Left cardiac atrium (tissue), 4 donors: ENCODE measurements at regions not wholly inside any gene's neighbourhood (a gene's known extent, or its start where the extent isn't known, plus 50 kb on each side); places are given as distances from the start of the nearest gene placed in this dataset.

Experiments used
- ATAC-seq, 2 donors: fragments of 200-7000 bp; cut with Tn5 transposase; one replicate each; pipeline ENCODE4 v1.9.1; 2020; ENCODE audit warnings: mild to moderate bottlenecking in 2 of 2, moderate library complexity in 2 of 2
- DNase-seq: peaks from one replicate; pipeline ENCODE4 v3.0.0-alpha.2; 2020
- intact Hi-C, 2 donors: fragments of 100-400 bp; cut with DNase I; formaldehyde crosslinking; loops; one replicate each; pipeline versions ENCODE4 v1.14.1 to v1.15.1; 2022 to 2023
- donor health status: DM: no; HTN: yes; CAD: no.
- donor health status: DM: no; HTN: yes; CAD: no; lungs with severe emphysema.
- donor health status: DM: yes; HTN: yes; CAD: no.
- donor health status: Dilated cardiomyopathy.

DNA sequence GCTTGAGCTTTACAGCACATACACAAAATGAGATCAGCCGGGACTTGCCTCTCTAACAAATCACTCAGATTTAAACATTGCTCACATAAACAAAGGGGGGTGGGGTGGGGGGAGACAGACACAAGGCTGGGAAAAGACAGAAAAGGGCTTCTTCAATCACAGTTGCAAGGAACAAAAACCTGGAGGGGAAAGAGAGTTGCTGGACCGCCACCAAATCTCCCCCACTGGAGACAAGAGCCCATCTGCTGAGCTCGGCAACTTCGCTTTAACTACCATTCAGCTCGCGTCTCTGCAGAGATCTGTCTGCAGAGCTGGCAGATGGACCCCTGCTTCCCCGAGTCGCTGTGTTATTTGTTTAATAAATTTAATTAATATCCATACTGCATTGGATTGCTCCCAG lies 165.0 kb downstream of the RCN1 start:
- intact Hi-C loops: no loop called here
- ATAC-seq: no peak

DNA sequence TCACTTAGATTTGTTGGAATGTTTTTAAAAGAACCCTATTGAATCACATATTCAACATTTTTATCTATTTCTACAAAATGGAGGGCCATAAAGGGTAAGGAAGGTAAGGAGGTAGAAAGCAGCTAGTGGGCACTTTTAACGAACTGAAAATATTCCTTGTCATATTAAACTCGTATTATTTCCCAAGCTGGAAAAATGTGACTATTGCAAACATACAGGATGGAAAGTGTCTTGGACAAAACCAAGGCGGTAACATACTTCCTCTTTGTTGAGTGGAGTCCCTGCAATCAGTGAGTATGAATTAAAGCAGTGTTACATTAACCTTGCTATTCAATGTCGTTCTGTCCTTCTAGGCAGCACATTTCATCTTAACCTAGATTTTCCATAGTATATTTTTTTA lies 165.6 kb downstream of the RCN1 start:
- ATAC-seq (no peak), DNase-seq (no peak)
- intact Hi-C loops: no loop called here

More for the DNA sequence above, 165.0 kb downstream of the RCN1 start:
- no peak for DNase-seq

DNA sequence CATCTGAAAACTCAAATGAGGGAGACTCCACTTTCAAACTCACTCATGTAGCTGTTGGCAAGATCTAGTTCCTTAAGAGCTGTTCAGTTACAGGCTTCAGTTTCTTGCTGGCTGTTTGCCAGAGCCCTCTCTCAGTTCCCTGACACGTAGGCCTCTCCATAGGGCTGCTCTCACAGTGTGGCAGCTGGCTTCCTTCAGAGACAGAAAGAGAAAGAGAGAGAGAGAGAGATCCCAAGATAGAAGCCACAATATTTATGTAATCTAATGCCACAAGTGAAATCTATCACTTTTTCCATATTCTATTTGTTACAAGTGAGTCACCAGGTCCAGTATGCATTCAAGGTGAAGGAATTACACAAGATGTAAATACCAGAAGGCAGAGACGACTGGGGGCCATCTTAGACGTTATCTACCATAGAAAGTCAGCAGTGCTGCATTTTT lies 168.8 kb downstream of the RCN1 start:
- ATAC-seq (no peak), DNase-seq (peak; percentile 21)
- intact Hi-C loops: no loop called here

DNA sequence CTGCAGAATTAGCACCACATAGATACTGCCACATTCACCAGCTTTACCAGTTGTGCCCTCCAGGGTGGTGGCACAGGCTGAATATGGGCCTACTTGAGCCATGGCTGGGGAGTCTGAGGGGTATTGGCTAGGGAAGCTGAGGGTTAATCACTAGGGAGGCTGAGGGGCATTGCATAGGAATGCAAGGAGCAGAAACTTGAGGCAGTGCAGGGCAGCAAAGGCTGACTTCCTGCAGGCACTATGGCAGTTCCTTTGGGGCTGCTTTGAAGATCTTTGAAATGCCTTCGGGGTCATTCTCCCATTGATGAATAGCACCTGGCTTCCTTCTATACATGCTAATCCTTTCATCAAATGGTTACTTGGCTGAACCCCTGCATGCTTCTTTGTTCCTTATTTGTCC lies 171.5 kb downstream of the RCN1 start:
- no peak for ATAC-seq
- no peak for DNase-seq
- intact Hi-C loops: no loop called here

DNA sequence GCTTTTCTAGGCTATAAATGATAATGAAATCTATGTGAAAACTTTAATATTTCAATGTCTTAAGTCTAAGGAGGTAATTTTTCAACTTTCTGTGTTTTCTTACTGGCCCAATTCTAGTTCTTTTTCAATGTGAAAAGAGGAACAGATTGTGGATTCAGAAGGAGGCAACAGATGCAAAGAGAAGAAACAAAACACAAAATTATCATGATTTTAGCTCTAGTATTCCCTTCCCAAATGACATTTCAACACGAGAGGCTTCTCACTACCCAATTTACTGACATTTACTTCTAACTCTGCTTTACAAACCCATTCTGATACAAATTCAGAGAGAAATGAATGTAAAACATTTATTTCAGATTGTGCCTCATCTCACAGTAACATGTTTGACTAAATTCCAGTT lies 169.4 kb downstream of the WT1 start:
- ATAC-seq: no peak
- intact Hi-C loops: no loop called here
- no peak for DNase-seq

DNA sequence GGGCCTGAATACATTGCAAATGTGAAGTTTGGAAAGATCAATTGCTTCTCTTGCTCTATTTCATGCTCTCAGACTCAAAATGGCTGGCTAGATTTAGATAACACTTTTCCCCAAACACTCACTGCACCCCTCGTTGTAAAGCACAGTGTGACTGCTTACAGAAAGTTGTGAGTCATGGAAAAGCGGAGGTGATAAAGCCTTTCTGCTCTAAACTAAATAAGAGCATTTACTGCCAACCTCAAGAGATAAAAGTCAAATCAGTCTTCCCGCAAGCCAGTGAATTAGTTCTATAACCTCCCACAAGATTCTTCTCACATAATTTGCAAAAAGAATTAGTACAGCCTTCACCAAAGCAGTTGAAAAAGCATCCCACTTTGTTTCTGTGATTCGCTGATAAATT lies 168.7 kb downstream of the WT1 start:
- DNase-seq: no peak
- ATAC-seq: peak in 1 of 2 donors; percentile 88
- intact Hi-C loops: no loop called here

DNA sequence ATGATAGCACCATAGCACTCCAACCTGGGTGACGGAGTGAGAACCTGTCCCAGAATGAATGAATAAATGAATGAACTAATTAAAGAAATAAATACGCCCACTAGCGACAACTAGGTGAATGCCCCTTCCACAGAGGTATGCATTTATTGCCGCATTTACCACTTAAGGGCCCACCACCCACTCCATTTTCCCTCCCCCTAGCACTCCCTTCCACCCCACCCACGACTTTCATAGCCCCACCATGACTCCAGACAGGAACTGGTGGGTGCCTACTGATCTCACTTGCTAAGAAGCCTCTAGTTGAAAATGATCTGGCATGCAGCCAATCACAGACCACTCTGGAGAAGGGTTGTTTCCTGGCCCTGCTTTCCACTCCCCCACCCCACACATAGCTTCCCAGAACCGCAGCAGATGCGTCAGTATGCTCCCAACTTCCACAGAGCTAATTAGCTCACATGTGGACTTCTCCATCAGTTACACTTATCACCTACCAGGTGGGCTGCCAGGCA lies 167.6 kb downstream of the WT1 start:
- ATAC-seq (no peak), DNase-seq (no peak)
- intact Hi-C loops: no loop called here

DNA sequence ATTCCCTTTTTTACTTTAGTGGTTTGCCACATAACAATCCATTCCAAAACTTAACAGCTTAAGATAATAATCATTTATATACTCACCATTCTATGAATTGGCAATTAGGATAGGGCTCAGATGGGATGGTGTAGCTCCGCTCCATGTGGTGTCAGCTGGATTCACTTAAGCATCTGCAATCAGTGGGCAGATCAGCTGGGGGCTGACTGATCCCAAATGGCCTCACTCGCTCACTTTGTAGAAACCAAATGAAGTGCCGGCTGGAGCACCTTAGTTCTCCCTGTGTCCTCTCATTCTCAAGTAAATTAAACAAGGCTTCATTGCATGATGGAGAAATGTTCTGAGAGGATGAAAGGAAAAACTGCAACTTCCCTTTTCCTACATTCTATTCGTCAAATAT lies 161.4 kb downstream of the WT1 start:
- intact Hi-C loops: no loop called here
- DNase-seq: no peak

DNA sequence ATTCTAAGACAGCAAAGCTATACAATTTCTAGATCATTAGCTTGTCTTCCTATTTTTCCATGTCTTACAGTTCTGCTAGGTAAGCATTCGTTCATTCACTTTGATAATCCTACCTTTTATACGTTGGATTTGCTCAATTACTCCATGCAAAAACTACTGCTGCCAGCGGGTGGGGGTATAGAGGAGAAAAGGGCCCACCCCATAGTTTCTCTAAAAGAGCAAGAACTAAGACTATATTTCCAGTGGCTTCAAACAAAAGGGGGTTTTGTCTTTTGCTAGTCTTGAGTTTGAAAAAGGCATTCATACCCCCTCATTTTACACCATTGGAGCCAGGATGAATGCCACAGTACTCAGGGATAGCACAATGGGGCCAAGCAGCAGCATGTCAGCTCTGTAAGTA lies 155.7 kb downstream of the WT1 start:
- intact Hi-C loops: no loop called here
- no peak for DNase-seq
- ATAC-seq: no peak

More for the DNA sequence above, 161.4 kb downstream of the WT1 start:
- ATAC-seq: no peak

DNA sequence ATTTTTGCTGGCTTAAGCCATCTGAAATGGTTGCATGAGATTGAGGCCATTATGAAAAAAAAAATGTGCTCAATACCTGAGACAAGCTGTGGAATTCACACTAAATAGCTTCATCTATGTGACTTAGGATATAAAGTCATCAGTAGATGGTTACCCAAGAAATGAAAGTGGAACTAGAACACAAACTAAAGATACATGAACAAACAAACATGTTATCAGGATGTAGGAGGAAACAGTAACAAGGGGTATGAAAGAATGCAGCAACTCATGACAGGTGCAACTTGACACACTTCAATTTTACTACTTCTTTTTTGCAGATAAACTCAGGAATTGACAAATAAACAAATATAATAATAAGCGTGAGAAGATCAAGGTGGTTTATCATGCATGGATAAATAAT lies 155.0 kb downstream of the WT1 start:
- intact Hi-C loops: no loop called here
- no peak for ATAC-seq
- DNase-seq: no peak

DNA sequence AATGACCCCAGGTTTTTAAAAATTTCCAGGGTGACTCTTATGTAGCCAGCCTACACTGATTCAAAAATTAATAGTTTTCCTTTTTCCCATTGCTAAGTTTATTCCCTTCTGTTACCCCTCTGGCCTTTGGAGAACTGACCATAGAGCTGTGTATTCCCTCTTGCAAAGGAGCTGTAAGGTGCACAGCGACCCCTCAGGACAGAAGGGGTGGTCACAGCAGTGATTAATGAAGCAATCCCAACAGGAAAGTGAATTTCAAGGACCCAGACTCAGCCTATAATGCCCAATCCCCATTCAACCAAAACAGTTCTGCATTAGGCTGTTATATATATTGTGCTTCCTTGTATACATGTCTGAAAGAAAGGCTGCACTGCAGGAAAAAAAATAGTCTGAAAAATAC lies 147.1 kb downstream of the WT1 start:
- intact Hi-C loops: no loop called here
- DNase-seq (no peak), ATAC-seq (no peak)

DNA sequence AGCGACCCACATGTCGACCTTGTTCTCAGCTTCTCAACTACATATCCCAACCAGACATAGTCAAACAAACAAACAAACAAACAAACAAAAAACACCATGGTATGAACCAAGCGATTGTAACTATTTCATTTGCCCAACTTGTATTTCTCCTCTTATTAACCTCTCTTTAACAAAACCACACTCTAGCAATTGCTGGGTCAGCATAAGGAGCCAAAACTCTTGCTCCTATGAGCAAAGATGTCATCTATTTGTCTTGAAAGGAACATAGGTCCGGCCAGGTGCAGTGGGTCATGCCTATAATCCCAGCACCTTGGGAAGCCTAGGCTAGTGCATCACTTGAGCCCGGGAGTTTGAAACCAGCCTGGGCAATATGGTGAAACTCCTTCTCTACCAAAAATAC lies 145.6 kb downstream of the WT1 start:
- ATAC-seq: no peak
- intact Hi-C loops: no loop called here
- DNase-seq: no peak

DNA sequence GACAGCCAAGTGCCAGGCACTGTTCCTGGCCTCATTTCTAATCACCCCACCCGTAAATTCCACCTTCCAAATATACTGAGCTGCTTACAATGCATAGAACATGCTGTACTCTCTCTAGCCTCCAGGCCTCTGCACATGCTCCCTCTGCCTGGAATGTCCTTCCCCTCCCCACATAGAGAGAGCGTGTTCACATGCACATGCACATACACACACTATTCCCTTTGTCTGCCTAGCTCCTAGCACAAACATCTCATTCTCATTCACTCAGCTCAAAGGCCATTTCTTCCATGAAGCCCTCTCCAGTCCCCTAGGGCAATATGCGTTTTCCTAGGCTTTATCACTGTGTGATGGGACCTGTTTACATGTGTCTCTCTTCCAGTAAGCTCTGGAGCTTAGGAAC lies 144.6 kb downstream of the WT1 start:
- DNase-seq (no peak), ATAC-seq (no peak)
- intact Hi-C loops: no loop called here

DNA sequence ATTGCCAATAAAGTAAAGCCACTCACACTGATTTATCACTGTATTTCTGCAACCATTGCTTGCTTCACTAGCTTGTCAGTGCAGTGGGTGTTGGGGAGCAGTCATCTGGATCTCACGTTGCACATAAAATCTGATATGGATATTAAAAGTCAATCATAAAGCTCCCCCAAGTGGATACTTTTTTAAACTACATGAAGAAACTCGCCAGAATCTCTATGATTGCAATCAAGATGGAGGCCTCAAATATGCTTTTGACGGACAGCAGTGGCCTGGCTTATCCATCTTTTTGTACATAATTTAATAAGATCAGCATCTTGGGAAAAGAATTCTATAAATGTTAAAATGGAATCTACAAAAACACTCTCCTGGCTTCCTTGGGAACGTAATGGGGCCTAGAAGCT lies 137.7 kb downstream of the WT1 start:
- intact Hi-C loops: no loop called here
- DNase-seq (no peak), ATAC-seq (peak in 1 of 2 donors; percentile 58)

DNA sequence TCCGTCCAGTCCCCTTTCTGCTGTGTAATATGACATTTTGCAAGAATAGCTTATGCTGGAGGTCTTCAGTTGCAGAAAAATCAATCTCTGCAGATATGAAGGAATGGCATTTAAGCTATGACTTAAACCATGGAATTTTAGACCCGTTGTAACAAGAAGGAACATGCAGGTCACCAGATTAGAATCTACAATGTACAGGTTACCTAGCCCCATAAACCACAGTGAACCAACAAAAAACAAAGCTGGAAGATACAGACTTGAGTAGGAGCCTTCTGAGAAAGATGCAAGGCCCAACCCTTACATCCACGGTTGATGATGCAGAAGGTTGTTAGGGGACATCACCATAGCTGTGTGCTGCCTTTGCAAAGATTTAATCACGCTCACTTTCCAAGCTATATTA lies 132.5 kb downstream of the WT1 start:
- ATAC-seq: no peak
- DNase-seq: no peak
- intact Hi-C loops: no loop called here

DNA sequence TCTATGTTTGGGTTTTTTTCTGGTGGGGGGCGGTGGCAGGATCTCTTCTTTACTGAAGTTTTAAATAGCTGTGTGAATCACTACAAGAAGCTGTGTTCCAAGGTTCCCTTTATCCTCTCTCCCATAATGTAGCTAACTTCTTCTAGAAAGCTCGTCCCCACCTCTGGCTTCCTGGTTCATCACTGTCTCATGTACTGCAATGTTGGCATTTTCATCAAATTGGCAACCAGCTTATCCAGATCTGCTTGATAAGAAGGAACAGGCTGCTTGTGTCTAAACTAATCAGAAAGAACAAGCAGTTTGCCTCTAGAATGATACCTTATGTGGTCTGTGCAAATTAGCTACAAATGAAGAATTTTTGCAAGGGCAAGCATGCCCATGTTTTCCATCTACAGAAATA lies 130.8 kb downstream of the WT1 start:
- DNase-seq: no peak
- intact Hi-C loops: no loop called here
- ATAC-seq: no peak

DNA sequence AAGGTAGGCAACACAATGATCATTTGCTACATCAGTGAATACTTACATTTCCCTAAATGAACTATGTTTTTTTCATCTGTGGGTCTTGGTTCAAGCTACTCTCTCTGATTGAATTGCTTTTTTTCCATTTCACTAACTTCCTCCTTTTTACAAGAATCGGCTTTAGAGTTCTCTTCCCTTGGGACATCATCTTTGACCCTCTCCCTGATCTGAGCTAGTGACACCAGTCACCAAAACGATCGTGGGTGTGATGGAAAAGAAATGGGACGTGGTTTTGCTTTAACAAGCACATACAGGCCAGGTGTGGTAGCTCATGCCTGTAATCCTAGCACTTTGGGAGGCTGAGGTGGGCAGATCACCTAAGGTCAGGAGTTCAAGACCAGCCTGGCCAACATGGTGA lies 129.9 kb downstream of the WT1 start:
- no peak for ATAC-seq
- intact Hi-C loops: no loop called here
- no peak for DNase-seq

DNA sequence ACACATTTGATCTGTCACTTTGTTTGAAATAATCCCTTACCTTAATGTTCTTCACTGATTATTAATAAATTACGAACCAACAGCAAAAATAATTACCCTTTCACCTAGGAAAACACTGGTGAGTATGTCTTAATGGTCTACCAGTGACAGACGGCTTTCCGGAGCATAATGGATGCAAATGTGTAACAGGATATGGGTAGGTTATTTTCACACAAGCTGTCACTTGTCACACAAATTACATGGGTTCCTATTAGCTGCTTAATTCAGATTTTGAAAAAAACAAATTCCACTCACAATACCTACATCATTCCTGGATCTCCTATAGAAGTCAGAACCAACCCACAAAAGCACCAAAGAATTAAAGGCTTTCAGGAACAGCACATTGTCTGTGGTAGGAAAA lies 127.9 kb downstream of the WT1 start:
- DNase-seq (no peak), ATAC-seq (no peak)
- intact Hi-C loops: no loop called here

DNA sequence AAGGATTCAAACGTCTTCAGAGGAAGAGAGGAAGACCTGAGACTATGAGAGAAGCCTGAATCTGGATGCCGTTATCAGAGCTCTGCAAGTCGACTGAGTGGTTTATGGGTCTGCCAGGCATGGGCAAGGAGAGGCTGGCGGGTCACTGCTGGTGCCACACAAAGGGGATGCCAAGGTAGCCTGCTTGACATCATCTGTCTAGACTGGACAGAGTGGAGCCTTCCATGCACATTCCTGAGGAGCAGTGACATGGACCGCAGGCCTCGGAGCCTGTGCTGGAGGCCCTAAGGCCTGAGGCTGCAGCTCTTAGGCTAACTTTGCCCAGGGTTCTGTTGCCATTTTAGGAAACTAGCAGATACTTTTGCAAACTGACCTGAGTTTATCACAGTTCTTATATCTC lies 127.4 kb downstream of the WT1 start:
- intact Hi-C loops: no loop called here
- ATAC-seq: no peak
- DNase-seq: no peak

DNA sequence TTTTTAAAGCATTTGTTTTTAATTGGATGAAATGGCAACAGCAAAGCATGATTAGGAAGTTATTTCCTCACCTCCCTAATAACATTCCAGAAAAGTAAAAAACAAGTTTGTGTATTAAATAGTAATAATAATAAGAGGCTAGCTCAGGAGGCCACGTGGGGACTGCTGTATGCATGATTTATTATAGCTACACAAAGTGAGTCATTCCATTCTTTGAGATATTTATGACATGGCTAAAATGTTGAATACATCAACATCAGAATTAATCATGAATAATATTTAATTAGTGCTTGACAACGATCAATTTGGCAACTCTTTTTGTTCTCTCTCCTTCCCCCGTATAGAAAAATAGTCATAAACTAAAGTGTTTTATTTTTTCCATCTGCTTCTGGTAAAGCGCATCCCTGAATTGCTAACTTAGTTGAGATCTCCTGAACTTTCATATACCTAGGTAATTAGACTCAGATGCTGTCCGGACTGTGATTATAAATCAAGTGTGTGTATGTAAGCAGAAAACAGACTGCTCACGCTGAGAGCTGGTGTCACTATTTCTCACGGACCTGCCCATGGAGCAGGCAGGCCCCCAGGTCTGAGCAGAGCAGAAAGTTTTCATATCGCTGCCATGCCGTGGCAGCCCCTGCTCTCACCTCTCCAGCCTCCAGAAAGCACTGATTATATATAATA lies 125.7 kb downstream of the WT1 start:
- intact Hi-C loops: no loop called here

DNA sequence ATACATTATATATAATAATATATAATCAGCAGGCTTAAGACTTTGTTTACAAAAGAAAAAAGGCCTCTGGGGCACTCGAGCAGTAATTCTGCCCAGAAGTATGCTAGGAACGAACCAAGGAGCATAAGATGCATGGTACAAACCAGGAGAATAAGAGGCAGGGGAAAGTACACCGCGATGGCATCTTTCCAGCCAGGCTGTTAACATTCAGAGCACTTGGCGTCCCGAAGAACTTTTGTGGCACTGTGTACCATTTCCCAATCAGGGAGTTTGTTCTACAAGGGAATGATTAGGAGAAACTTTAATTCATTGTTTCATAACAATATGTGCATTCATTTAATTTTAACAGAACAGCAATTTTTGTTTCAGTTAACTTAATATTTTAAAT lies 125.1 kb downstream of the WT1 start:
- DNase-seq (no peak), ATAC-seq (no peak)
- intact Hi-C loops: no loop called here

More for the DNA sequence above, 125.7 kb downstream of the WT1 start:
- DNase-seq (no peak), ATAC-seq (no peak)
